ENCODE measurements at regions not wholly inside any gene's neighbourhood (a gene's known extent, or its start where the extent isn't known, plus 50 kb on each side); places are given as distances from the start of the nearest gene placed in this dataset.
"Not testable (repeated sequence)": the region's sequence is repeated elsewhere in the genome, so short reads cannot be mapped to it uniquely, and the experiment has no call there.

DNA sequence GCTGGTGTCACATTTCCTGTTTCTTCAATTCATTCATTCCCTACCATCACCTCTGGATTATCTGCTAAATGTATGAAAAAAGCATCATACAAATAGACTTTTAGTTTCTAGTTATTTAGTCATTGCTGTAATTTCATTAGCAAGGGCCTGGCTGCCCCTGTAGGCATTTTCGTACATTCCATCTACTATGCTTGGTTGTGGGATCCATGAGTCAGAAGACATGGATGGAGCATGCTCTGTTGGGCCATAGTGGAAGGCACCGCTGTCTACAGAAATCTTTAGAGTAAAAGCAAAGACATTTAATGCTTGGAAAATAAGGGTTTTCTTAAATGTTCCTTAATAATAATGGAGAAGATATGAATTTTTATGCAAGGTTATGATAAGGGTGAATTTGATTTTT is 324.8 kb upstream of the MEIS1 start:
- Histone ChIP-seq H3K4me3 (no peak overlapping the region), H3K9me3 (no peaks in the 10 kb centered on the region), H3K27me3 (no peaks in the 10 kb centered on the region), H3K36me3 (no peaks in the 10 kb centered on the region)
- no peak for DNase-seq

GRCh38 chr2:66109419-66109818 is 325.5 kb upstream of the MEIS1 start:
- no peak for DNase-seq
- no peak overlapping the region for H3K4me3 ChIP-seq
- no peaks in the 10 kb centered on the region for H3K36me3 ChIP-seq
- H3K27me3 ChIP-seq: no peaks in the 10 kb centered on the region
- H3K9me3 ChIP-seq: no peaks in the 10 kb centered on the region

GRCh38 chr2:66105066-66105753 is 329.7 kb upstream of the MEIS1 start:
- H3K36me3 ChIP-seq: no peaks in the 10 kb centered on the region
- no peak for DNase-seq
- no peaks in the 10 kb centered on the region; the same call in 1 of the 2 replicates for H3K9me3 ChIP-seq
- H3K4me3 ChIP-seq: no peak overlapping the region
- H3K27me3 ChIP-seq: no peaks in the 10 kb centered on the region; the same call in 1 of the 2 replicates

- Histone ChIP-seq H3K9me3 (no peaks in the 10 kb centered on the region; the same call in 1 of the 2 replicates), H3K4me3 (no peak overlapping the region), H3K27me3 (no peaks in the 10 kb centered on the region; the same call in 1 of the 2 replicates), H3K36me3 (no peaks in the 10 kb centered on the region)
- DNase-seq: no peak
Measured at GRCh38 chr2:66103581-66103980, 331.3 kb upstream of the MEIS1 start.

- DNase-seq: no peak
- H3K36me3 ChIP-seq: no peaks in the 10 kb centered on the region
- no peak overlapping the region for H3K4me3 ChIP-seq
- H3K27me3 ChIP-seq: no peaks in the 10 kb centered on the region; the same call in 1 of the 2 replicates
- no peaks in the 10 kb centered on the region; the same call in 1 of the 2 replicates for H3K9me3 ChIP-seq
Measured at GRCh38 chr2:66101206-66101605, 333.7 kb upstream of the MEIS1 start.

DNA sequence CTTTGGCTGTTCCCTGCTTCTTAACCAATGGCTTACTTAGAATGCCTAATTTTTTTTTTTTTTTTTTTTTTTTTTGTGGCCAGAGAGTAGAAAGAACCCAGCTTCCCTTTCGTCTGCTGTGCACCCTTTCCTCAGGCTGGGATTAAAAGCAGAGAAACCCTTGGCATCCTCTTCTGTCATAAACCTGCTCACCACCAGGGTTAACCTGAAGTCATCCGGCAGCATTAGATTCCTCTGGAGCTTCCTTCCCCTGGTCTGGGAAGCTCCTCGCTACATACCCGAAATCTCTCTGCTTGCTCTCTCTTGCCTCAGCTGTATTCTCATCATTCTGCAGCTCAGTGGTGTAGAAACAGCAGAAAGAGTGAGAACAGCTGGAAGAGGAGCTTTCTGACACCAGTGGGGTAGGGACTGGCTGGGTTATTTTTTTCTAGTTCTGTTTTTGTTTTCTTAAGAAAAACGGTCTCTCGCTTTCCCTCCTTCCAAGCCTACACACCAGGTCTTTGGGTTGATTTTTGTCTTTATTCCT is 339.0 kb upstream of the MEIS1 start:
- Histone ChIP-seq H3K9me3 (no peaks in the 10 kb centered on the region), H3K27me3 (no peaks in the 10 kb centered on the region), H3K4me3 (no peak overlapping the region), H3K36me3 (no peaks in the 10 kb centered on the region)
- no peak for DNase-seq

DNA sequence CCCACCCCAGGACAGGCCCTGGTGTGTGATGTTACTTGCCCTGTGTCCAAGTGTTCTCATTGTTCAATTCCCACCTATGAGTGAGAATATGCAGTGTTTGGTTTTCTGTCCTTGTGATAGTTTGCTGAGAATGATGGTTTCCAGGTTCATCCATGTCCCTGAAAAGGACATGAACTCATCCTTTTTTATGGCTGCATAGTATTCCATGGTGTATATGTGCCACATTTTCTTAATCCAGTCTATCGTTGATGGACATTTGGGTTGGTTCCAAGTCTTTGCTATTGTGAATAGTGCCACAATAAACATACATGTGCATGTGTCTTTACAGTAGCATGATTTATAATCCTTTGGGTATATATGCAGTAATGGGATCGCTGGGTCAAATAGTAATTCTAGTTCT is 340.2 kb upstream of the MEIS1 start:
- H3K27me3 ChIP-seq, H3K36me3 ChIP-seq, DNase-seq, H3K9me3 ChIP-seq, H3K4me3 ChIP-seq: not testable (repeated sequence)

GRCh38 chr2:66093371-66093770 is 341.6 kb upstream of the MEIS1 start:
- no peaks in the 10 kb centered on the region for H3K27me3 ChIP-seq
- H3K4me3 ChIP-seq: no peak overlapping the region
- no peaks in the 10 kb centered on the region for H3K36me3 ChIP-seq
- H3K9me3 ChIP-seq: no peaks in the 10 kb centered on the region
- DNase-seq: no peak

- Histone ChIP-seq H3K27me3 (no peaks in the 10 kb centered on the region), H3K4me3 (no peak overlapping the region), H3K36me3 (no peaks in the 10 kb centered on the region), H3K9me3 (no peaks in the 10 kb centered on the region)
- DNase-seq: no peak
Measured at GRCh38 chr2:66084948-66085590, 349.9 kb upstream of the MEIS1 start.

GRCh38 chr2:66082581-66082980 is 352.3 kb upstream of the MEIS1 start:
- peaks cover 3% of the 10 kb centered on the region; the same call in 1 of the 2 replicates for H3K27me3 ChIP-seq
- H3K36me3 ChIP-seq: no peaks in the 10 kb centered on the region
- no peaks in the 10 kb centered on the region for H3K9me3 ChIP-seq
- no peak overlapping the region for H3K4me3 ChIP-seq
- no peak for DNase-seq

DNA sequence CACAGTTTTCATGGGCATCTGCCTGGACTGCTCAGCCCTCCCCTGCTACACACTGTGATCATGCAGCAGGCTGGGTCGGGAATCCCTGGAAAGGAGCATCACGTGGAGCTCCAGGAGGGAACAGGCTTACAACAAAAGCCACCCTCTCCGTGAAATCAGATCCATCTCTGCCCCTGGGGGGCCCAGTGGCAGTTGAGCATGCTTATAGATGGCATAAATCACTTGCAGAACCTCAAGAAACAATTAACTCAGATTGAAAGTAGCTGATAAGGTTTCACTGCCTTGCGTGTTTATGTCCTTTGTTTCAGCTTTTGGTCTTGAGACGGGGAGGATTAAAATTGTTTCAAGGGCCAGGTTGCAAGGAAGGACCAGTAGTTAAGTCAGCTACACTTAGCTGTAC is 354.8 kb upstream of the MEIS1 start:
- Histone ChIP-seq H3K27me3 (peaks cover 3% of the 10 kb centered on the region; the same call in 1 of the 2 replicates), H3K9me3 (no peaks in the 10 kb centered on the region), H3K36me3 (no peaks in the 10 kb centered on the region), H3K4me3 (no peak overlapping the region)
- no peak for DNase-seq

GRCh38 chr2:66073172-66073571 is 361.8 kb upstream of the MEIS1 start:
- H3K4me3 ChIP-seq: no peak overlapping the region
- no peaks in the 10 kb centered on the region for H3K9me3 ChIP-seq
- no peaks in the 10 kb centered on the region for H3K36me3 ChIP-seq
- no peaks in the 10 kb centered on the region for H3K27me3 ChIP-seq
- no peak for DNase-seq

DNA sequence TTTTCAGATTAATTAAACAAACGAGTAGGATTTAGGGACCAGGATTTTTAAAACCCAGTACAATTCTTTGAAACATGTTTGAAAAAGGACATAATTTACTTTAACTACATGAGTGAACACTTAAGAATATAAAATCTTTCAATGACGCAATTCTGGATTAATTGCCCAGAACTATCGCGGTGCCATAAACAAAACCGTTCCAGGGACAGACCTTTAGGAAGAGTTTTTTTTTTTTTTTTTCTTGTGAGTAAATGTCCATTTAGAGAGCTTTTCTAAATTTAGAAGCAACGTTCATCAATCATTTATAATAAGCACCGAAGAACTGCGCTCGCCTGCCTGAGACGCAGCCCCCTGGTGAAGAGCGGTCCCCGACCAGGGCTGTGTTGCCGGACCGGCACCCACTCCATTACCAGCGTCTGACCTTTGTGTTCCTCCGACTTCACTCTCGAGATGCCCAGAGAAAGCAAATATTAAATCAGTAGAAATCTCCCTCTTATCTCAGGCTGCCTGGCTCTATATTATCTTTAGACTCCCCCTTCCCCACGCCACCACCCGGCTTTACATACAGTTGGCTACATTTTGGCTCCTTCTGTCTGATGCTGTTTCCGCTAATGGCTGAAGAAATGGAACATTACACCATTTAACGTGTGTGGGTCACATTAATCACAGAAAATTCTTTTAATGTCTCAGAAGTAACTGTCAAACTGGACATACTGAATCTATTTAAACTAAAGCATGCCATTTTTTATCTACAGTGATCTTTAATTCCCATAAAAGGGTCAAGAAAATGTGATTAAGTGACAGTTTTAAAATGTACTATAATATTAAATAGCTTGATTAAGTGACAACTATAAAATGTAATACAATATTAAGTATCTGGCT is 364.0 kb upstream of the MEIS1 start:
- Histone ChIP-seq H3K27me3 (no peaks in the 10 kb centered on the region), H3K9me3 (no peaks in the 10 kb centered on the region), H3K36me3 (no peaks in the 10 kb centered on the region), H3K4me3 (no peak overlapping the region)
- DNase-seq: no peak

DNA sequence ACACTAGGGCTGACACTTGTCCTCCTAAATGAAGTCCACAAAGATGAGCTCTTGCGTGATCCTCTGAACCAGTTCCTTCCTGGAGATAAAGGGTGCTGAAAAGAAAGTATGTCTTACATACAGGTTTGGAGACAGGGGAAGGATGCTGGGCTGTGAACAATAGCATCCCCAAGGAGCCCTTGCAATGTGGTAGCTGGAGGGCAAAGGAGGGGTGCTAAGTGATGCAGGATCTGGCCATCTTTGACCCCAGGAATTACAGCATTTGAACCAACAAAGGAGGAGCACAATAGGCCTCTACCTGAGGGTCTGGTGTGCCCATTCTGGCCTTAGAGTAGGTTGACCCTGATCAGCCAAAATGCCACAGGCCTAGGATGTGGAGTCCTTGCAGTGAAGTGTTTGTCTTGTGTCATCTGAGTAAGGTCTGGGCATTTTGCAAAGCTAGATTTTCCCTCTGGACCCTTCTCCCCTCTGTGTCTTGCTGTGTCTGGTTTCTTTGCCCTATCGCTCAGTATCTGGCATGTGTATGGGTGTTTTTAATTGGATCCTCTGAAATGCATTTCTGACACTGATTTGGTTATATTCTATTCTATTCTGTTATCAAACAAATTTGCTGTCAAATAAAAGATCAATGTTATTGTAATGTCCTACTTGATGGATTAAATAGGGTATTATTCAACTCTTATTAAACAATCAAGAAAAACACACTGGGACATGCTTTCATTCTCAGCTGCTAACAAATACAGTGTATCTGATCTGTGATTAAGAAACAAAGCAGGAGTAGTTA is 364.8 kb upstream of the MEIS1 start:
- no peak for DNase-seq
- H3K9me3 ChIP-seq: no peaks in the 10 kb centered on the region
- no peaks in the 10 kb centered on the region for H3K36me3 ChIP-seq
- H3K27me3 ChIP-seq: no peaks in the 10 kb centered on the region
- no peak overlapping the region for H3K4me3 ChIP-seq

- no peaks in the 10 kb centered on the region for H3K9me3 ChIP-seq
- no peak overlapping the region for H3K4me3 ChIP-seq
- DNase-seq: no peak
- H3K27me3 ChIP-seq: no peaks in the 10 kb centered on the region
- no peaks in the 10 kb centered on the region for H3K36me3 ChIP-seq
Measured at GRCh38 chr2:66066032-66066431, 368.9 kb upstream of the MEIS1 start.

GRCh38 chr2:66059332-66059731 is 375.6 kb upstream of the MEIS1 start:
- Histone ChIP-seq H3K36me3 (no peaks in the 10 kb centered on the region), H3K9me3 (no peaks in the 10 kb centered on the region), H3K27me3 (peaks cover 2% of the 10 kb centered on the region; the same call in 1 of the 2 replicates), H3K4me3 (no peak overlapping the region)
- DNase-seq: no peak
